Sigmoid colon (tissue), 6 donors: ENCODE measurements at regions not wholly inside any gene's neighbourhood (a gene's known extent, or its start where the extent isn't known, plus 50 kb on each side); places are given as distances from the start of the nearest gene placed in this dataset.

Source experiments
- DNase-seq: peaks from one replicate; pipeline ENCODE4 v3.0.0-alpha.2; 2019
- H3K27ac ChIP-seq, 4 donors: fragments of 200-600 bp; sonication (generic); one replicate each; pipeline ENCODE4 v1.5.1; 2016 to 2019; ENCODE audit warnings: mild to moderate bottlenecking in 1 of 4
- H3K27me3 ChIP-seq, 3 donors: fragments of 200-600 bp; sonication (generic); one replicate each; pipeline ENCODE4 v1.5.1; 2019; ENCODE audit warnings: mild to moderate bottlenecking in 1 of 3
- H3K36me3 ChIP-seq, 4 donors: fragments of 200-600 bp; sonication (generic); one replicate each; pipeline ENCODE4 v1.5.1; 2016 to 2019
- H3K4me1 ChIP-seq, 4 donors: fragments of 200-600 bp; sonication (generic); one replicate each; pipeline ENCODE4 v1.5.1; 2017 to 2019
- H3K4me3 ChIP-seq, 4 donors: fragments of 200-600 bp; sonication (generic); one replicate each; pipeline ENCODE4 v1.5.1; 2017 to 2019; ENCODE audit warnings: mild to moderate bottlenecking in 2 of 4, moderate library complexity in 1 of 4
- H3K9me3 ChIP-seq, 4 donors: fragments of 200-600 bp in 3 of 4; sonication (generic) in 3 of 4; one replicate each; pipeline versions ENCODE4 v1.5.1 to v1.6.1; 2013 to 2019
- CTCF ChIP-seq, 4 experiments: fragments of 450-650 bp in 3 of 4; fragments of 200-600 bp in 1 of 4; IDR thresholded peaks; one replicate each; pipeline ENCODE4 v1.5.1; 2016 to 2019; ENCODE audit warnings: antibody characterized with exemption in 4 of 4, mild to moderate bottlenecking in 3 of 4, moderate library complexity in 2 of 4
- EP300 ChIP-seq, 4 donors: sonication (generic); formaldehyde crosslinking; IDR thresholded peaks; one replicate each; pipeline ENCODE4 v1.6.1; 2017; ENCODE audit warnings: antibody characterized with exemption in 4 of 4
- POLR2A ChIP-seq, 2 donors: fragments of 450-650 bp; IDR thresholded peaks; one replicate each; pipeline ENCODE4 v1.6.1; 2016; ENCODE audit warnings: antibody characterized with exemption in 2 of 2, mild to moderate bottlenecking in 2 of 2, moderate library complexity in 2 of 2
- POLR2AphosphoS5 ChIP-seq, 4 donors: sonication (generic); formaldehyde crosslinking; IDR thresholded peaks; one replicate each; pipeline ENCODE4 v1.6.1; 2017; ENCODE audit warnings: antibody characterized with exemption in 4 of 4
- WGBS, 2 donors: extraction: QIAGEN DNeasy Blood & Tissue Kit; methylation state at CpG; one replicate each; pipeline ENCODE4 v1.1.7; 2013; 5-methylcytosine and 5-hydroxymethylcytosine counted together
- intact Hi-C: fragments of 100-400 bp; cut with DNase I; formaldehyde crosslinking; loops from one replicate; pipeline ENCODE4 v1.15.1; 2023
- donor health status: healthy with polysubstance abuse.
- donor health status: healthy.

- no peak overlapping the region for H3K4me3 ChIP-seq
- no peaks in the 10 kb centered on the region for H3K9me3 ChIP-seq
- 71 to 79% methylated on average over 2 of the region's 2 CpGs for WGBS, 2 donors
- H3K36me3 ChIP-seq: no peaks in the 10 kb centered on the region
- no peak overlapping the region for H3K27ac ChIP-seq
- no peak for TF ChIP-seq POLR2A (IDR thresholded peaks at IDR 0.05)
- TF ChIP-seq POLR2AphosphoS5 (IDR thresholded peaks at IDR 0.05): no peak
- no peak for TF ChIP-seq CTCF (IDR thresholded peaks at IDR 0.05)
- TF ChIP-seq EP300 (IDR thresholded peaks at IDR 0.05): no peak
- intact Hi-C loops: no loop called here
- H3K4me1 ChIP-seq: no peaks in the 10 kb centered on the region
- DNase-seq: no peak
- H3K27me3 ChIP-seq: no peaks in the 10 kb centered on the region
These were observed 382.3 kb upstream of the NXPH2 start for GRCh38 chr2:139162456-139162855.

- WGBS, 2 donors: 61 to 75% methylated on average over 1 of the region's 1 CpG
- intact Hi-C loops: no loop called here
- Histone ChIP-seq H3K36me3 (no peaks in the 10 kb centered on the region), H3K4me3 (no peak overlapping the region), H3K4me1 (no peaks in the 10 kb centered on the region), H3K9me3 (no peaks in the 10 kb centered on the region), H3K27ac (no peak overlapping the region), H3K27me3 (no peaks in the 10 kb centered on the region)
- TF ChIP-seq POLR2A (IDR thresholded peaks at IDR 0.05): no peak
- no peak for TF ChIP-seq CTCF (IDR thresholded peaks at IDR 0.05)
- TF ChIP-seq POLR2AphosphoS5 (IDR thresholded peaks at IDR 0.05): no peak
- no peak for TF ChIP-seq EP300 (IDR thresholded peaks at IDR 0.05)
- DNase-seq: no peak
These were observed 380.6 kb upstream of the NXPH2 start for GRCh38 chr2:139160836-139161235.

GRCh38 chr2:139159177-139159576 is 379.0 kb upstream of the NXPH2 start:
- H3K36me3 ChIP-seq: no peaks in the 10 kb centered on the region
- intact Hi-C loops: no loop called here
- no peak overlapping the region for H3K4me3 ChIP-seq
- H3K27ac ChIP-seq: no peak overlapping the region
- WGBS, 2 donors: 70 to 78% methylated on average over 3 of the region's 3 CpGs
- no peaks in the 10 kb centered on the region for H3K4me1 ChIP-seq
- DNase-seq: no peak
- no peaks in the 10 kb centered on the region for H3K27me3 ChIP-seq
- H3K9me3 ChIP-seq: no peaks in the 10 kb centered on the region
- TF ChIP-seq POLR2AphosphoS5 (IDR thresholded peaks at IDR 0.05) (no peak), POLR2A (IDR thresholded peaks at IDR 0.05) (no peak), EP300 (IDR thresholded peaks at IDR 0.05) (no peak), CTCF (IDR thresholded peaks at IDR 0.05) (no peak)

- H3K36me3 ChIP-seq: no peaks in the 10 kb centered on the region
- H3K4me1 ChIP-seq: no peaks in the 10 kb centered on the region
- no peak overlapping the region for H3K27ac ChIP-seq
- intact Hi-C loops: no loop called here
- H3K4me3 ChIP-seq: no peak overlapping the region
- DNase-seq: no peak
- H3K9me3 ChIP-seq: no peaks in the 10 kb centered on the region
- no peak for TF ChIP-seq POLR2AphosphoS5 (IDR thresholded peaks at IDR 0.05)
- no peak for TF ChIP-seq EP300 (IDR thresholded peaks at IDR 0.05)
- TF ChIP-seq POLR2A (IDR thresholded peaks at IDR 0.05): no peak
- no peak for TF ChIP-seq CTCF (IDR thresholded peaks at IDR 0.05)
- no peaks in the 10 kb centered on the region for H3K27me3 ChIP-seq
These were observed 376.5 kb upstream of the NXPH2 start for GRCh38 chr2:139156730-139157129.

GRCh38 chr2:139155991-139156390 is 375.8 kb upstream of the NXPH2 start:
- 15 to 18% methylated on average over 3 of the region's 3 CpGs for WGBS, 2 donors
- Histone ChIP-seq H3K9me3 (no peaks in the 10 kb centered on the region), H3K27ac (no peak overlapping the region), H3K36me3 (no peaks in the 10 kb centered on the region), H3K4me3 (no peak overlapping the region), H3K27me3 (no peaks in the 10 kb centered on the region), H3K4me1 (no peaks in the 10 kb centered on the region)
- intact Hi-C loops: no loop called here
- no peak for DNase-seq
- TF ChIP-seq POLR2AphosphoS5 (IDR thresholded peaks at IDR 0.05): no peak
- TF ChIP-seq EP300 (IDR thresholded peaks at IDR 0.05): no peak
- no peak for TF ChIP-seq POLR2A (IDR thresholded peaks at IDR 0.05)
- no peak for TF ChIP-seq CTCF (IDR thresholded peaks at IDR 0.05)
